ENCODE measurements at regions not wholly inside any gene's neighbourhood (a gene's known extent, or its start where the extent isn't known, plus 50 kb on each side); places are given as distances from the start of the nearest gene placed in this dataset.

GRCh38 chr5:174426851-174427250 lies 297.5 kb upstream of the MSX2 start:
- WGBS (ENCODE audit: insufficient coverage, insufficient replicate concordance, low lambda C conversion rate, missing lambda C conversion rate): 13% methylated on average over 4 of the region's 4 CpGs
- Histone ChIP-seq H3K4me2 (ENCODE audit: control insufficient read depth, insufficient read depth) (no peak overlapping the region), H3K4me3 (no peak overlapping the region), H3K79me2 (ENCODE audit: control insufficient read depth, insufficient read depth, low read length) (no peaks in the 10 kb centered on the region), H3K27ac (ENCODE audit: control insufficient read depth, insufficient read depth) (no peak overlapping the region), H3K27me3 (replicated peaks in 1 of 2; ENCODE audit: control insufficient read depth in 2 of 2, insufficient read depth in 2 of 2, low read length in 1 of 2) (peaks cover 0 to 8% of the 10 kb centered on the region in 2 experiments; a peak in 2 of 4 replicates), H2AFZ (ENCODE audit: control insufficient read depth, low read depth, low read length) (no peak overlapping the region), H3K36me3 (ENCODE audit: control insufficient read depth in 2 of 2, insufficient read depth in 2 of 2, low read length in 1 of 2) (no peaks in the 10 kb centered on the region), H3K9me3 (replicated peaks; ENCODE audit: control insufficient read depth, insufficient read depth, low read length) (no peaks in the 10 kb centered on the region; the same call in 2 of the 3 replicates), H3K4me1 (ENCODE audit: control insufficient read depth, insufficient read depth, low read length) (no peaks in the 10 kb centered on the region), H3K9ac (ENCODE audit: control insufficient read depth, insufficient read depth, low read length) (no peak overlapping the region), H4K20me1 (ENCODE audit: control insufficient read depth, insufficient read depth) (no peaks in the 10 kb centered on the region)
- FAIRE-seq: no peak
- no peak for ATAC-seq
- in situ Hi-C loops (cut with MboI): no loop called here
- ChIA-PET RAD21 (ENCODE audit: unreplicated experiment) (no interaction called here), POLR2A (no interaction called here), CTCF (interaction anchor here (0.6 kb wide), 1 partner anchor 312 kb away, joined by 4 read pairs; no protein-coding TSS in a partner anchor), SMC1A (ENCODE audit: uncharacterized antibody, unreplicated experiment) (no interaction called here)
- no peak for DNase-seq (ENCODE audit: low read depth, low spot score)
- BruUV-seq (replicated peaks): no TSS peak
- no peak for TF ChIP-seq ETV6 (conservative IDR thresholded peaks at IDR 0.05 in 1 of 2, IDR thresholded peaks at IDR 0.05 in 1 of 2; ENCODE audit: borderline replicate concordance in 1 of 2, low read depth in 1 of 2)
- no peak for TF ChIP-seq RUNX3 (IDR thresholded peaks at IDR 0.05; ENCODE audit: low read length)
- no peak for TF ChIP-seq CREM (IDR thresholded peaks at IDR 0.05; ENCODE audit: low read depth)
- no peak for TF ChIP-seq BRCA1 (IDR thresholded peaks at IDR 0.05; ENCODE audit: low read depth, low read length)
- no peak for TF ChIP-seq ZNF274 (IDR thresholded peaks at IDR 0.05; ENCODE audit: insufficient read depth, insufficient read length)
- no peak for TF ChIP-seq PML (IDR thresholded peaks at IDR 0.05; ENCODE audit: low read length)
- no peak for TF ChIP-seq CEBPB (IDR thresholded peaks at IDR 0.05; ENCODE audit: borderline replicate concordance in 1 of 2, low read depth in 2 of 2, low read length in 2 of 2)
- TF ChIP-seq ZSCAN29 (IDR thresholded peaks at IDR 0.05): no peak
- TF ChIP-seq TARDBP (IDR thresholded peaks at IDR 0.05; ENCODE audit: borderline replicate concordance): no peak
- no peak for TF ChIP-seq EP300 (IDR thresholded peaks at IDR 0.05; ENCODE audit: borderline replicate concordance in 1 of 2, control insufficient read depth in 1 of 2, low read depth in 2 of 2, low read length in 2 of 2)
- TF ChIP-seq CBX5 (IDR thresholded peaks at IDR 0.05; ENCODE audit: low read depth): no peak
- no peak for TF ChIP-seq STAT3 (IDR thresholded peaks at IDR 0.05; ENCODE audit: low read depth, low read length)
- TF ChIP-seq MYB (IDR thresholded peaks at IDR 0.05; ENCODE audit: borderline replicate concordance, low read depth, low read length): no peak
- no peak for TF ChIP-seq JUNB (IDR thresholded peaks at IDR 0.05)
- no peak for TF ChIP-seq HDGF (IDR thresholded peaks at IDR 0.05)
- TF ChIP-seq ZNF207 (IDR thresholded peaks at IDR 0.05; ENCODE audit: borderline replicate concordance): no peak
- no peak for TF ChIP-seq KAT2A (conservative IDR thresholded peaks at IDR 0.05; ENCODE audit: control insufficient read depth, low read depth, low read length)
- TF ChIP-seq ZBTB40 (IDR thresholded peaks at IDR 0.05; ENCODE audit: borderline replicate concordance): no peak
- no peak for TF ChIP-seq ESRRA (IDR thresholded peaks at IDR 0.05; ENCODE audit: low read length)
- TF ChIP-seq EGR1 (IDR thresholded peaks at IDR 0.05; ENCODE audit: borderline replicate concordance in 1 of 2, low read depth in 2 of 2, low read length in 2 of 2): no peak
- intact Hi-C loops (cut with micrococcal nuclease; ENCODE audit: unreplicated experiment): no loop called here

All from GM12878 (cell line).